ENCODE measurements at regions not wholly inside any gene's neighbourhood (a gene's known extent, or its start where the extent isn't known, plus 50 kb on each side); places are given as distances from the start of the nearest gene placed in this dataset.

GRCh38 chr7:40964610-40965009 lies 738.3 kb downstream of the INHBA start:
- FAIRE-seq (no peak), DNase-seq (ENCODE audit: insufficient read length) (no peak)
- TF ChIP-seq TAF1 (IDR thresholded peaks at IDR 0.05; ENCODE audit: borderline replicate concordance, low read depth, low read length) (no peak), POLR2AphosphoS5 (IDR thresholded peaks at IDR 0.05; ENCODE audit: low read depth, low read length) (no peak), POLR2A (IDR thresholded peaks at IDR 0.05; ENCODE audit: low read depth, low read length) (no peak)

GRCh38 chr7:40959955-40960354 lies 742.9 kb downstream of the INHBA start:
- TF ChIP-seq POLR2A (IDR thresholded peaks at IDR 0.05; ENCODE audit: low read depth, low read length): no peak
- TF ChIP-seq TAF1 (IDR thresholded peaks at IDR 0.05; ENCODE audit: borderline replicate concordance, low read depth, low read length): no peak
- TF ChIP-seq POLR2AphosphoS5 (IDR thresholded peaks at IDR 0.05; ENCODE audit: low read depth, low read length): no peak
- no peak for FAIRE-seq
- DNase-seq (ENCODE audit: insufficient read length): no peak

GRCh38 chr7:40948239-40948638 lies 754.7 kb downstream of the INHBA start:
- DNase-seq (ENCODE audit: insufficient read length) (no peak), FAIRE-seq (no peak)
- TF ChIP-seq POLR2A (IDR thresholded peaks at IDR 0.05; ENCODE audit: low read depth, low read length) (no peak), POLR2AphosphoS5 (IDR thresholded peaks at IDR 0.05; ENCODE audit: low read depth, low read length) (no peak), TAF1 (IDR thresholded peaks at IDR 0.05; ENCODE audit: borderline replicate concordance, low read depth, low read length) (no peak)

GRCh38 chr7:40947566-40947965 lies 755.3 kb downstream of the INHBA start:
- TF ChIP-seq POLR2A (IDR thresholded peaks at IDR 0.05; ENCODE audit: low read depth, low read length): no peak
- TF ChIP-seq POLR2AphosphoS5 (IDR thresholded peaks at IDR 0.05; ENCODE audit: low read depth, low read length): no peak
- no peak for TF ChIP-seq TAF1 (IDR thresholded peaks at IDR 0.05; ENCODE audit: borderline replicate concordance, low read depth, low read length)
- FAIRE-seq: no peak

GRCh38 chr7:40946549-40946948 lies 756.3 kb downstream of the INHBA start:
- FAIRE-seq (no peak), DNase-seq (ENCODE audit: insufficient read length) (no peak)
- no peak for TF ChIP-seq POLR2A (IDR thresholded peaks at IDR 0.05; ENCODE audit: low read depth, low read length)

More at GRCh38 chr7:40947566-40947965, 755.3 kb downstream of the INHBA start:
- DNase-seq (ENCODE audit: insufficient read length): no peak

GRCh38 chr7:40945788-40946187 lies 757.1 kb downstream of the INHBA start:
- no peak for FAIRE-seq
- no peak for TF ChIP-seq TAF1 (IDR thresholded peaks at IDR 0.05; ENCODE audit: borderline replicate concordance, low read depth, low read length)
- TF ChIP-seq POLR2AphosphoS5 (IDR thresholded peaks at IDR 0.05; ENCODE audit: low read depth, low read length): no peak
- no peak for TF ChIP-seq POLR2A (IDR thresholded peaks at IDR 0.05; ENCODE audit: low read depth, low read length)

GRCh38 chr7:40944981-40945585 lies 757.8 kb downstream of the INHBA start:
- DNase-seq (ENCODE audit: insufficient read length) (no peak), FAIRE-seq (no peak)
- TF ChIP-seq POLR2AphosphoS5 (IDR thresholded peaks at IDR 0.05; ENCODE audit: low read depth, low read length): no peak
- TF ChIP-seq TAF1 (IDR thresholded peaks at IDR 0.05; ENCODE audit: borderline replicate concordance, low read depth, low read length): no peak
- TF ChIP-seq POLR2A (IDR thresholded peaks at IDR 0.05; ENCODE audit: low read depth, low read length): no peak

More at GRCh38 chr7:40945788-40946187, 757.1 kb downstream of the INHBA start:
- no peak for DNase-seq (ENCODE audit: insufficient read length)

- no peak for TF ChIP-seq POLR2A (IDR thresholded peaks at IDR 0.05; ENCODE audit: low read depth, low read length)
- no peak for TF ChIP-seq TAF1 (IDR thresholded peaks at IDR 0.05; ENCODE audit: borderline replicate concordance, low read depth, low read length)
- no peak for TF ChIP-seq POLR2AphosphoS5 (IDR thresholded peaks at IDR 0.05; ENCODE audit: low read depth, low read length)
- DNase-seq (ENCODE audit: insufficient read length): no peak
- no peak for FAIRE-seq
Measured at GRCh38 chr7:40937879-40938278, 765.0 kb downstream of the INHBA start.

- FAIRE-seq: no peak
- DNase-seq (ENCODE audit: insufficient read length): no peak
- no peak for TF ChIP-seq POLR2AphosphoS5 (IDR thresholded peaks at IDR 0.05; ENCODE audit: low read depth, low read length)
Measured at GRCh38 chr7:40935435-40935834, 767.5 kb downstream of the INHBA start.

- no peak for DNase-seq (ENCODE audit: insufficient read length)
- TF ChIP-seq TAF1 (IDR thresholded peaks at IDR 0.05; ENCODE audit: borderline replicate concordance, low read depth, low read length) (no peak), POLR2A (IDR thresholded peaks at IDR 0.05; ENCODE audit: low read depth, low read length) (no peak)
- FAIRE-seq: no peak
Measured at GRCh38 chr7:40923626-40924025, 779.3 kb downstream of the INHBA start.

- TF ChIP-seq POLR2AphosphoS5 (IDR thresholded peaks at IDR 0.05; ENCODE audit: low read depth, low read length): no peak
- no peak for TF ChIP-seq TAF1 (IDR thresholded peaks at IDR 0.05; ENCODE audit: borderline replicate concordance, low read depth, low read length)
- TF ChIP-seq POLR2A (IDR thresholded peaks at IDR 0.05; ENCODE audit: low read depth, low read length): no peak
- FAIRE-seq: no peak
- DNase-seq (ENCODE audit: insufficient read length): no peak
Measured at GRCh38 chr7:40922316-40922670, 780.6 kb downstream of the INHBA start.

GRCh38 chr7:40921589-40922315 lies 781.1 kb downstream of the INHBA start:
- TF ChIP-seq POLR2A (IDR thresholded peaks at IDR 0.05; ENCODE audit: low read depth, low read length) (no peak), POLR2AphosphoS5 (IDR thresholded peaks at IDR 0.05; ENCODE audit: low read depth, low read length) (no peak), TAF1 (IDR thresholded peaks at IDR 0.05; ENCODE audit: borderline replicate concordance, low read depth, low read length) (no peak)
- FAIRE-seq: no peak
- no peak for DNase-seq (ENCODE audit: insufficient read length)
